ENCODE measurements at regions not wholly inside any gene's neighbourhood (a gene's known extent, or its start where the extent isn't known, plus 50 kb on each side); places are given as distances from the start of the nearest gene placed in this dataset.
"Not testable (repeated sequence)": the region's sequence is repeated elsewhere in the genome, so short reads cannot be mapped to it uniquely, and the experiment has no call there.

DNA sequence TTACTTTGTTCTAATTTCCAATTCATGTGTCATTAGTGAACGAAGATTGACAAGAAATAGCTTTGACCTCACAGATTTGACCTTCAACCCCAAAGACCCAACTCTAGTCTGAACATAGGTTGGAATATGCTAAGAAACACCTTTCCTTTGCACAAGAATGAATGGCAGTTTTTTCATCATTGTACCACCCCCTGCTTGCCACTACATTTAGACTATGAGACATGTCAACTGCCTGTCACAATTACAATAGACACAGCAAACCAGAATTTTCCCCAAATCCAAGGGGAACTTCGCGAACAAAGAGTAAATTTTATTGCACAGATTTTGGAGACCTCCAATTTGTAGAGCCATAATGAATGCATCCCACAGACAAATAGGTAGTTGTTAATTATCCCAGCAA is 535.4 kb downstream of the PRKD1 start:
- TF ChIP-seq, protein P1, sequence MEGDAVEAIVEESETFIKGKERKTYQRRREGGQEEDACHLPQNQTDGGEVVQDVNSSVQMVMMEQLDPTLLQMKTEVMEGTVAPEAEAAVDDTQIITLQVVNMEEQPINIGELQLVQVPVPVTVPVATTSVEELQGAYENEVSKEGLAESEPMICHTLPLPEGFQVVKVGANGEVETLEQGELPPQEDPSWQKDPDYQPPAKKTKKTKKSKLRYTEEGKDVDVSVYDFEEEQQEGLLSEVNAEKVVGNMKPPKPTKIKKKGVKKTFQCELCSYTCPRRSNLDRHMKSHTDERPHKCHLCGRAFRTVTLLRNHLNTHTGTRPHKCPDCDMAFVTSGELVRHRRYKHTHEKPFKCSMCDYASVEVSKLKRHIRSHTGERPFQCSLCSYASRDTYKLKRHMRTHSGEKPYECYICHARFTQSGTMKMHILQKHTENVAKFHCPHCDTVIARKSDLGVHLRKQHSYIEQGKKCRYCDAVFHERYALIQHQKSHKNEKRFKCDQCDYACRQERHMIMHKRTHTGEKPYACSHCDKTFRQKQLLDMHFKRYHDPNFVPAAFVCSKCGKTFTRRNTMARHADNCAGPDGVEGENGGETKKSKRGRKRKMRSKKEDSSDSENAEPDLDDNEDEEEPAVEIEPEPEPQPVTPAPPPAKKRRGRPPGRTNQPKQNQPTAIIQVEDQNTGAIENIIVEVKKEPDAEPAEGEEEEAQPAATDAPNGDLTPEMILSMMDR (IDR thresholded peaks at IDR 0.05; ENCODE audit: low read depth, low read length), result no peak
- H3K4me3 ChIP-seq (replicated peaks in 1 of 2; ENCODE audit: low read depth in 2 of 2, low read length in 2 of 2), result no peak overlapping the region
- DNase-seq (ENCODE audit: low read depth in 2 of 2), result no peak

DNA sequence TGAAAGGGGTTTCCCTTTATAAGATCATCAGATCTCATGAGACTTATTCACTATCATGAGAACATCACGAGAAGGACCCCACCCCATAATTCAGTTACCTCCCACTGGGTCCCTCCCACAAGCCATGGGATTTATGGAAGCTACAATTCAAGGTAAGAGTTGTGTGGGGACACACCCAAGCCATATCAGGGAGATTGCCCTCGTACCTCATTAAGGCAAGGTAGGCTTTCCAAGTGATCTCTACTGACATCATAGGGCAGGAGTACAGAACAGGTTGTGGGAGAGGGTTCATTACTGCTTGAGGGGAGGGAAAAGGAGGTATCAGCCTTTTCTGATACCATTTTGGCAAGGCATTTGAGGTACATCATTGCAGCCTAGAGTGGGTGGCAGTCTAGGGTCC is 524.6 kb downstream of the PRKD1 start:
- TF ChIP-seq, protein P1 (IDR thresholded peaks at IDR 0.05; ENCODE audit: low read depth, low read length), result no peak
- DNase-seq (ENCODE audit: low read depth in 2 of 2), result no peak

DNA sequence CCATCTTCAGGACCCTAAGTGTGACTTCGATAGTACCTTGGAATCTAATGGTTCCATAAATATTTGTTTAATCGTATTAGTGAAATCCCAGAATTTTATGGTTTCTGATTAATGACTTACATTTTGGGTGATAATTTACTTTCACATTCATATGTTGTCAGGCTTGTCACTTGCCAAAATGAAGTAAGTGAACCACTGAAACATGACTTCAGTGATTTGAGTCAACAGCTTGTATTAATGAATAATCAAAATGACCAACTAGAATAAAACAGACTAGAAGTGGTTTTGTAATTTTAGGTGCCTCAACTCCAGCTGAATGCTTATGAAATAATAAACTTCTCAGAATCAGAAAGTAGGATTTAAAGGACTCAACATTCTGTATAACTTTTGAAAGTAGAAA is 517.1 kb downstream of the PRKD1 start:
- TF ChIP-seq, protein P1 (IDR thresholded peaks at IDR 0.05; ENCODE audit: low read depth, low read length), result no peak
- no peak overlapping the region for H3K4me3 ChIP-seq (replicated peaks in 1 of 2; ENCODE audit: low read depth in 2 of 2, low read length in 2 of 2)
- no peak for DNase-seq (ENCODE audit: low read depth in 2 of 2)

More for the DNA sequence above, 524.6 kb downstream of the PRKD1 start:
- no peak overlapping the region for H3K4me3 ChIP-seq (replicated peaks in 1 of 2; ENCODE audit: low read depth in 2 of 2, low read length in 2 of 2)

DNA sequence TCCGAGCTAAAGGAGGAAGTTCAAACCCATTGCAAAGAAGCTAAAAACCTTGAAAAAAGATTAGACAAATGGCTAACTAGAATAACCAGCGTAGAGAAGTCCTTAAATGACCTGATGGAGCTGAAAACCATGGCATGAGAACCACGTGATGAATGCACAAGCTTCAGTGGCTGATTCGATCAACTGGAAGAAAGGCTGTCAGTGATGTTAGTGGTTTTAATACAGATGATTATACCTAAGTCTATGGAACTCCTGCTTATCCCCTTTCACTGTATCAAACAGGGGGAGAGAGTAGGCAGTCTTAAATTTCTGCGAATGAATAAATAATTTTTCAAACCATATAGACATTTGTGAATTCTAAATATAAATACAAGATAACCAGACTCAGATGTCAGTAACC is 512.7 kb downstream of the PRKD1 start:
- DNase-seq (ENCODE audit: low read depth in 2 of 2); H3K4me3 ChIP-seq (replicated peaks in 1 of 2; ENCODE audit: low read depth in 2 of 2, low read length in 2 of 2): not testable (repeated sequence)

DNA sequence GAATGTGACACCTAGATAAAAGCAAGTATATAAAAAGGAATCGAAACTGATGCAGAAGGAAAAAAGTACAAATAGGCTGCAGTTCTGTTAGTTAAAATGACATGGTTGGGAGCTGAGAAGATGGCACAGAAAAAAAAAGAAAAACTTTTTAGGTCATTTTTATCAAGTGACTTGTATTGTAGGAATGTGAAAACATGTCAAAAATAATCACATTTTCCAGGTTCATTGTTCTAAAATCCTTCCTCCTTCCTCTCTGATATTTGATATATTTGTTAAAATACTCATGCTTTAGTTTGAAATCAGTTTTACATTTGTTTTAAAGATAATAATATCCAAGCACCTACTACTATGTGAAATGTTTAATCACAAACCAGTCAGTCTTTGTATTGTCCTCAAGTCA is 507.9 kb downstream of the PRKD1 start:
- no peak for DNase-seq (ENCODE audit: low read depth in 2 of 2)
- no peak overlapping the region for H3K4me3 ChIP-seq (replicated peaks in 1 of 2; ENCODE audit: low read depth in 2 of 2, low read length in 2 of 2)
- TF ChIP-seq, protein P1 (IDR thresholded peaks at IDR 0.05; ENCODE audit: low read depth, low read length), result no peak

DNA sequence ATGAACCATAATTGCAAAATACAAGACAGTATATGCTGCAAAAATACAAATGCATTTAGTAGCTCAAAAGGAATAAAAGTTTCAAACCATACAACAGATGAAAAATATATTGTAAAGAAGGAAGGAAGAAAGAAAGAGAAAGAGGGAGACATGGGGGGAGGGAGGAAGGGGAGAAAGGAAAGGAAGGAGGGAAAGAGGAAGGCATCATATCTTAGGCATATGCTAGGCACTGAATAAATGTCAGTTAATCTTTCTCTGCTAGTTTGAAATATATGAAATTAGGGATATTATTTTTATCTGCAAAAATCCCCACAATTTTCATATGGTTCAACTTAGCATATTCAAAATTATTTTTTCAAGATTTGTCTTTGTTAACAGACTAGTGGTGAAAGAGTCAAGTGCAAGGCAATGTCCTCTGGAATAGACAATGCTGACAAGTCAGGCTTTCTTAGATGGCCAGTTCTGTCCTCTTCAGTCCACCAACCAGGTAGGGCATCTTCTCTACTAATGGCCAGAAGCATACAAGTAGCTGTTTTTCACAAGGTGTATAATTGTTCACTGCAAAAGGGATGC is 506.4 kb downstream of the PRKD1 start:
- TF ChIP-seq, protein P1 (IDR thresholded peaks at IDR 0.05; ENCODE audit: low read depth, low read length), result no peak
- DNase-seq (ENCODE audit: low read depth in 2 of 2), result no peak
- no peak overlapping the region for H3K4me3 ChIP-seq (replicated peaks in 1 of 2; ENCODE audit: low read depth in 2 of 2, low read length in 2 of 2)

DNA sequence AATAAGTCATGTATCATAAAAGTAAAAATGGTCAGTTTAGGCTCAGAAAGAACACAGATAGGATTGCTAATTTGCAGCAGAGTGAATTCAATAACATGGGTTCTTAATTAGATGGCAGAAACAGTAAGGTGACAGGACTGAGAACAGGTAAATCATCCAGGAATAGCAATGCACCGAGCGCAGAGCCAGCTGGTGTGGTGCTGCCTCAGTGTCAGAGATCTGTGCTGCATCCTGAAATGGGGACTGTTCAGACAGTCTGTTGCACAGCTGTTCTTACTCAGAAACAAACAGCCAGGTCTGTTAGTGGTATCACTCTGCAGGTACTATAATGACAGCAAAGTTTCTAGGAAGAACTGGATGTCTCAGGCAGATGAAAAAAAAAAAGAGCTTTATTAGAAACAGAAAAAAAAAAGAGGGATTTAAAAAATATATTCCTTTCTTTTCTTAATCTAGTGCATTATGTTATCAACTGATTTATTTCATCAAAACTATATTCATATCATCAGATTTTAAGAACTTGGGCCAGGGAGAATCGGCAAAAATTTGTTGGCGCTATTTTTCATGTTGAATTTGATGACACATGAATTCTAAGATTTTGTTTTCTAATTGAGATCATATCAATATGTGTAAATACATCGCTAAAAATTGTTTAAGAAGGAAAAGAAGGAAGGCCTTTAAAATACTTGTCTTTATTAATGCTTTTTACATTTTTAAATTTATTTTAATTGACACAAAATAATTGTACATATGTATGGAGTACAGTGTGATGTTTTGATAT is 501.8 kb downstream of the PRKD1 start:
- no peak for DNase-seq (ENCODE audit: low read depth in 2 of 2)
- TF ChIP-seq, protein P1 (IDR thresholded peaks at IDR 0.05; ENCODE audit: low read depth, low read length), result no peak
- no peak overlapping the region for H3K4me3 ChIP-seq (replicated peaks in 1 of 2; ENCODE audit: low read depth in 2 of 2, low read length in 2 of 2)

Measured in cardiac fibroblast (primary cell).